Gastroesophageal sphincter (tissue), 4 donors: ENCODE measurements at regions not wholly inside any gene's neighbourhood (a gene's known extent, or its start where the extent isn't known, plus 50 kb on each side); places are given as distances from the start of the nearest gene placed in this dataset.

Experiments used
- ATAC-seq: fragments of 150-250 bp; one replicate; pipeline ENCODE4 v1.9.1; 2016; ENCODE audit warnings: mild to moderate bottlenecking, moderate library complexity
- H3K27ac ChIP-seq, 4 donors: fragments of 200-600 bp; sonication (generic) in 3 of 4; 1 replicate in 3 of 4; 2 replicates in 1 of 4; pipeline ENCODE4 v1.5.1; 2016 to 2019
- H3K27me3 ChIP-seq: fragments of 200-600 bp; sonication (generic); one replicate; pipeline ENCODE4 v1.5.1; 2019
- H3K36me3 ChIP-seq, 2 donors: fragments of 200-600 bp; sonication (generic); one replicate each; pipeline ENCODE4 v1.5.1; 2019; ENCODE audit warnings: control low read depth in 1 of 2
- H3K4me1 ChIP-seq, 3 donors: fragments of 200-600 bp; sonication (generic); 1 replicate in 2 of 3; 2 replicates in 1 of 3; pipeline ENCODE4 v1.5.1; 2016 to 2019; ENCODE audit warnings: control low read depth in 2 of 3
- H3K4me3 ChIP-seq, 2 donors: fragments of 200-600 bp; sonication (generic); one replicate each; pipeline ENCODE4 v1.5.1; 2019; ENCODE audit warnings: mild to moderate bottlenecking in 1 of 2, moderate library complexity in 1 of 2
- H3K9me3 ChIP-seq, 3 donors: fragments of 200-600 bp; sonication (generic); one replicate each; pipeline ENCODE4 v1.5.1; 2017 to 2019; ENCODE audit warnings: control low read depth in 2 of 3
- CTCF ChIP-seq, 4 experiments: fragments of 200-600 bp in 2 of 4; fragments of 450-650 bp in 2 of 4; sonication (generic) in 1 of 4; IDR thresholded peaks; one replicate each; pipeline ENCODE4 v1.5.1; 2017 to 2019; ENCODE audit warnings: antibody characterized with exemption in 4 of 4, mild to moderate bottlenecking in 2 of 4, moderate library complexity in 2 of 4
- EP300 ChIP-seq: sonication (generic); formaldehyde crosslinking; IDR thresholded peaks from one replicate; pipeline ENCODE4 v1.6.1; 2017; ENCODE audit warnings: antibody characterized with exemption, mild to moderate bottlenecking
- POLR2A ChIP-seq, 2 donors: fragments of 450-650 bp; IDR thresholded peaks; one replicate each; pipeline ENCODE4 v1.6.1; 2017; ENCODE audit warnings: antibody characterized with exemption in 2 of 2, mild to moderate bottlenecking in 2 of 2, moderate library complexity in 1 of 2
- POLR2AphosphoS5 ChIP-seq: sonication (generic); formaldehyde crosslinking; IDR thresholded peaks from one replicate; pipeline ENCODE4 v1.6.1; 2017; ENCODE audit warnings: antibody characterized with exemption
- WGBS, 2 donors: methylation state at CpG; one replicate each; pipeline ENCODE4 v1.1.5; 2018; ENCODE audit warnings: low coverage in 1 of 2; 5-methylcytosine and 5-hydroxymethylcytosine counted together

- no peaks in the 10 kb centered on the region for H3K36me3 ChIP-seq
- 60% methylated on average over 1 of the region's 5 CpGs; no CpG with 5 or more reads in 1 of the 2 donors for WGBS, 2 donors
- no peak overlapping the region for H3K27ac ChIP-seq
- H3K4me1 ChIP-seq, result no peaks in the 10 kb centered on the region
- ATAC-seq, result no peak
- peaks cover 0 to 5% (median 0%) of the 10 kb centered on the region in 3 donors for H3K9me3 ChIP-seq
- H3K4me3 ChIP-seq, result no peak overlapping the region
- TF ChIP-seq POLR2AphosphoS5, result no peak
- no peaks in the 10 kb centered on the region for H3K27me3 ChIP-seq
Observed at GRCh38 chr3:40652072-40652471, 127.3 kb downstream of the ZNF621 start.

GRCh38 chr3:40653001-40653400 is 128.2 kb downstream of the ZNF621 start:
- WGBS, 2 donors, result 63% methylated on average over 2 of the region's 2 CpGs; no CpG with 5 or more reads in 1 of the 2 donors
- no peak overlapping the region for H3K4me3 ChIP-seq
- H3K4me1 ChIP-seq, result no peaks in the 10 kb centered on the region
- H3K27ac ChIP-seq, result no peak overlapping the region
- H3K27me3 ChIP-seq, result no peaks in the 10 kb centered on the region
- TF ChIP-seq POLR2A (IDR thresholded peaks at IDR 0.05) (no peak), CTCF (IDR thresholded peaks at IDR 0.05) (no peak), EP300 (no peak), POLR2AphosphoS5 (no peak)
- H3K36me3 ChIP-seq, result no peaks in the 10 kb centered on the region
- ATAC-seq, result no peak
- H3K9me3 ChIP-seq, result peaks cover 0 to 5% (median 0%) of the 10 kb centered on the region in 3 donors

GRCh38 chr3:40653878-40654277 is 129.1 kb downstream of the ZNF621 start:
- H3K27me3 ChIP-seq, result no peaks in the 10 kb centered on the region
- no peaks in the 10 kb centered on the region for H3K36me3 ChIP-seq
- ATAC-seq, result no peak
- TF ChIP-seq POLR2AphosphoS5 (no peak), POLR2A (IDR thresholded peaks at IDR 0.05) (no peak), EP300 (no peak), CTCF (IDR thresholded peaks at IDR 0.05) (no peak)
- H3K27ac ChIP-seq, result no peak overlapping the region
- no peak overlapping the region for H3K4me3 ChIP-seq
- H3K4me1 ChIP-seq, result no peaks in the 10 kb centered on the region
- H3K9me3 ChIP-seq, result peaks cover 0 to 5% (median 0%) of the 10 kb centered on the region in 3 donors
- 80 to 89% methylated on average over 1 to 2 of the region's 3 CpGs for WGBS, 2 donors

- no peaks in the 10 kb centered on the region for H3K4me1 ChIP-seq
- WGBS, 2 donors, result 69 to 73% methylated on average over 2 to 4 of the region's 4 CpGs
- H3K27ac ChIP-seq, result no peak overlapping the region
- no peaks in the 10 kb centered on the region for H3K9me3 ChIP-seq
- H3K4me3 ChIP-seq, result no peak overlapping the region
- H3K36me3 ChIP-seq, result no peaks in the 10 kb centered on the region
- TF ChIP-seq CTCF (IDR thresholded peaks at IDR 0.05), result no peak
- H3K27me3 ChIP-seq, result no peaks in the 10 kb centered on the region
- no peak for ATAC-seq
Observed at GRCh38 chr3:40655551-40655950, 130.8 kb downstream of the ZNF621 start.

GRCh38 chr3:40657623-40658022 is 132.9 kb downstream of the ZNF621 start:
- no peak overlapping the region for H3K4me3 ChIP-seq
- H3K9me3 ChIP-seq, result no peaks in the 10 kb centered on the region
- no peaks in the 10 kb centered on the region for H3K36me3 ChIP-seq
- no peak overlapping the region for H3K27ac ChIP-seq
- H3K27me3 ChIP-seq, result no peaks in the 10 kb centered on the region
- no peak for ATAC-seq
- H3K4me1 ChIP-seq, result no peaks in the 10 kb centered on the region
- no peak for TF ChIP-seq CTCF (IDR thresholded peaks at IDR 0.05)
- no peak for TF ChIP-seq POLR2AphosphoS5
- 77 to 94% methylated on average over 3 of the region's 3 CpGs for WGBS, 2 donors

DNA sequence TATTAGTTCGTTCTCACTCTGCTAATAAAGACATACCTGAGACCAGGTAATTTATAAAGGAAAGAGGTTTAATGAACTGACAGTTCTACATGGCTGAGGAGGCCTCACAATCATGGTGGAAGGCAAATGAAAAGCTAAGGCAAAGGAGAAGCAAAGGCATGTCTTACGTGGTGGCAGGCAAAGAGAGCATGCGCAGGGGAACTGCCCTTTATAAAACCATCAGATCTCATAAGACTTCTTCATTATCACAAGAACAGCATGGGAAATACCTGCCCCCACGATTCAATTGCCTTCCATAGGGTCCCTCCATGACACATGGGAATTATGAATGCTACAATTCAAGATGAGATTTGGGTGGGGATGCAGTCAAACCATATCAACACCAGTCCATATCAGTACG is 133.5 kb downstream of the ZNF621 start:
- Histone ChIP-seq H3K4me1 (no peaks in the 10 kb centered on the region), H3K27me3 (no peaks in the 10 kb centered on the region), H3K36me3 (no peaks in the 10 kb centered on the region), H3K4me3 (no peak overlapping the region), H3K27ac (no peak overlapping the region), H3K9me3 (no peaks in the 10 kb centered on the region)
- WGBS, 2 donors, result 81 to 100% methylated on average over 2 to 5 of the region's 5 CpGs
- no peak for ATAC-seq
- TF ChIP-seq CTCF (IDR thresholded peaks at IDR 0.05) (no peak), POLR2AphosphoS5 (no peak), EP300 (no peak), POLR2A (IDR thresholded peaks at IDR 0.05) (no peak)
